ENCODE measurements at regions not wholly inside any gene's neighbourhood (a gene's known extent, or its start where the extent isn't known, plus 50 kb on each side); places are given as distances from the start of the nearest gene placed in this dataset.

DNA sequence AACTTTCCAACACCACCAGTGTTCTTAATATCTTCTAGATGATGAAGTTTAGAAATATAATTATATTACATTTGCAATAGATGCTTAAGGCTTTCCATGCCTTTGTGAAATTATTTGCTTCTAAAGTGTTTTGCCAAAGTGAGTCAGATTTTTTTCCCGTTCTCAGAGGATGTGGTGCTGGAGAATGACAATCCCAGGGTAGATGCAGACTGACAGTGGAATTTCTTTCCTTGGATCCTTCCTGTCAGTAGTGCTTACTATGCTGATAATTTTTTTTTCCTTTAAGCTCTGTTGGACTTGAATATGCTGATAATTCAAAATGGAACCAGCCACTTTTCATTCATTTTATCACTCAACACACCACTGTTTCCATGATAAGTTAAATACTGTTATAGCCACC lies 59.9 kb upstream of the SOX4 start:
- no peak for TF ChIP-seq CTCF (conservative IDR thresholded peaks at IDR 0.05; ENCODE audit: low read depth, low read length)
- no peak overlapping the region for H2AFZ ChIP-seq (ENCODE audit: low read depth)
- H3K27me3 ChIP-seq (ENCODE audit: insufficient read depth, low read depth) = no peaks in the 10 kb centered on the region
- H3K4me2 ChIP-seq = no peak overlapping the region
- no peaks in the 10 kb centered on the region for H3K36me3 ChIP-seq (ENCODE audit: insufficient read depth)
- H3K9ac ChIP-seq = no peak overlapping the region
- no peaks in the 10 kb centered on the region for H3K79me2 ChIP-seq (ENCODE audit: insufficient read depth, low read depth)
- no peaks in the 10 kb centered on the region for H4K20me1 ChIP-seq (ENCODE audit: insufficient read depth)
- no peaks in the 10 kb centered on the region for H3K4me1 ChIP-seq (ENCODE audit: low read depth, poor library complexity, severe bottlenecking)
- no peak overlapping the region for H3K4me3 ChIP-seq (IDR thresholded peaks at IDR 0.05; ENCODE audit: insufficient read depth, low read depth, low read length)
- H3K27ac ChIP-seq = no peak overlapping the region

- Histone ChIP-seq H4K20me1 (ENCODE audit: insufficient read depth) (no peaks in the 10 kb centered on the region), H3K27me3 (ENCODE audit: insufficient read depth, low read depth) (no peaks in the 10 kb centered on the region), H3K27ac (no peak overlapping the region), H3K4me3 (IDR thresholded peaks at IDR 0.05; ENCODE audit: insufficient read depth, low read depth, low read length) (no peak overlapping the region), H3K9ac (no peak overlapping the region), H3K36me3 (ENCODE audit: insufficient read depth) (no peaks in the 10 kb centered on the region), H3K4me1 (ENCODE audit: low read depth, poor library complexity, severe bottlenecking) (no peaks in the 10 kb centered on the region), H2AFZ (ENCODE audit: low read depth) (no peak overlapping the region), H3K79me2 (ENCODE audit: insufficient read depth, low read depth) (no peaks in the 10 kb centered on the region), H3K4me2 (no peak overlapping the region)
- TF ChIP-seq CTCF (conservative IDR thresholded peaks at IDR 0.05; ENCODE audit: low read depth, low read length) = no peak
Observed at GRCh38 chr6:21536280-21536766, 57.2 kb upstream of the SOX4 start.

- Histone ChIP-seq H3K27me3 (ENCODE audit: insufficient read depth, low read depth) (no peaks in the 10 kb centered on the region), H3K36me3 (ENCODE audit: insufficient read depth) (no peaks in the 10 kb centered on the region), H3K9ac (no peak overlapping the region), H3K4me1 (ENCODE audit: low read depth, poor library complexity, severe bottlenecking) (no peaks in the 10 kb centered on the region), H3K27ac (no peak overlapping the region), H3K79me2 (ENCODE audit: insufficient read depth, low read depth) (no peaks in the 10 kb centered on the region), H3K4me2 (no peak overlapping the region), H3K4me3 (IDR thresholded peaks at IDR 0.05; ENCODE audit: insufficient read depth, low read depth, low read length) (no peak overlapping the region), H4K20me1 (ENCODE audit: insufficient read depth) (no peaks in the 10 kb centered on the region), H2AFZ (ENCODE audit: low read depth) (no peak overlapping the region)
- TF ChIP-seq CTCF (conservative IDR thresholded peaks at IDR 0.05; ENCODE audit: low read depth, low read length) = no peak
Observed at GRCh38 chr6:21537637-21538036, 55.9 kb upstream of the SOX4 start.

DNA sequence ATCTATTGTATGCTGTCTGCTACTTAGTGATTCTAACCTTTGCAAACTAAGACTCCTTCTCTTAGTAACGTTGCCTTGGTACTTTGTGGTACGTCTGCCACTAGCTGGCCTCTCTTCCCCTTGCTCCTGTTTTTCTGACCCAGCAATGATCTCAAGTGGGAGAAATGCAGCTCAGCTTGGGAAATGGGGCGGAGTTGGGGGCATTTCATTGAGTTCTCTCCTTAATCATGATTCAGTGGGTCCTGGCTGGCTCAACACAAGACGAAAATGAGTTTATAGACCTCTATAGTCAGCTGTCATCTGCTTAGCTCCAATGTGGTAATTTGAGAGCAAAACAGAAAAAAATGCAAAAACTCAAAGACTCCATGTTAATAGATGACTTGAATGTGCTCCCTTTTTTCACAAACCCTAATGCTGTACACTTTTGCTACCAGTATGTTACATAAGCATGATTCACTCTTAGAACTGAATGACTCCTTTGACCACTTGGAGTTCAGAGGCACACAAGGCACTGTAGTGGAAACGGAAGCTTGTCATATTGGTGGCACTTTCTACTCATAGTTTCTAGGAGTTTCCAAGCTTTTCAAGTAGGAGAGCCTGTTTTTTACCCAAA lies 55.3 kb upstream of the SOX4 start:
- H3K36me3 ChIP-seq (ENCODE audit: insufficient read depth) = no peaks in the 10 kb centered on the region
- H3K9ac ChIP-seq = no peak overlapping the region
- no peaks in the 10 kb centered on the region for H4K20me1 ChIP-seq (ENCODE audit: insufficient read depth)
- H3K4me2 ChIP-seq = no peak overlapping the region
- H3K4me1 ChIP-seq (ENCODE audit: low read depth, poor library complexity, severe bottlenecking) = no peaks in the 10 kb centered on the region
- no peaks in the 10 kb centered on the region for H3K27me3 ChIP-seq (ENCODE audit: insufficient read depth, low read depth)
- H3K4me3 ChIP-seq (IDR thresholded peaks at IDR 0.05; ENCODE audit: insufficient read depth, low read depth, low read length) = no peak overlapping the region
- TF ChIP-seq CTCF (conservative IDR thresholded peaks at IDR 0.05; ENCODE audit: low read depth, low read length) = no peak
- no peaks in the 10 kb centered on the region for H3K79me2 ChIP-seq (ENCODE audit: insufficient read depth, low read depth)
- no peak overlapping the region for H2AFZ ChIP-seq (ENCODE audit: low read depth)
- no peak overlapping the region for H3K27ac ChIP-seq

Data from KMS-11 (cell line).